OCI-LY1 (cell line): ENCODE measurements at regions not wholly inside any gene's neighbourhood (a gene's known extent, or its start where the extent isn't known, plus 50 kb on each side); places are given as distances from the start of the nearest gene placed in this dataset.

Source experiments
- EZH2 ChIP-seq: fragments of 200-600 bp; sonication (generic), shearing (Covaris generic); IDR thresholded peaks from 2 replicates; pipeline ENCODE4 v1.8.0; 2017; ENCODE audit warnings: borderline replicate concordance, mixed run types, mild to moderate bottlenecking, antibody characterized with exemption, low read length, moderate library complexity, mixed read lengths
- TF ChIP-seq, protein P1 (sequence below): fragments of 200-600 bp; sonication (generic), shearing (Covaris generic); IDR thresholded peaks from 2 replicates; pipeline ENCODE4 v1.5.1; 2017; ENCODE audit warnings: mild to moderate bottlenecking, antibody characterized with exemption, low read length, moderate library complexity, mixed read lengths

DNA sequence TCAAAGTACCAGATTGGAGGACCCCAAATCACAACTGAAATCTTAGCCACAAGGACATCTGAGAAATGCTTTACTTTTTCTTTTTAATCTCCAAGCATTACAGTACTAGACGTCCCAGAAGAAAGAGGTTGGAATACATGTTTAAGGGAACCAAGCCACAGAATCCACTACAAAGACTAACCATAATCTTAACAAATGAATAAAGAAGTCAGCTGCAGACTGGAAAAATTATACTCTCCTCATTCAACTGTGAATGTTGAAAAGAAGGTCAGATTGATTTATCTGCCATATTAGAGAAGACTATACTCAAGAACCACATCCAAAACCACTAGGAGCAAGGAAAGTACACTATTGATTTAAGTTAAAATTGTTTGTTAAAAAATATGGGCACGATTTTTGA, 102.1 kb upstream of the ABCB5 start:
- TF ChIP-seq, protein P1, sequence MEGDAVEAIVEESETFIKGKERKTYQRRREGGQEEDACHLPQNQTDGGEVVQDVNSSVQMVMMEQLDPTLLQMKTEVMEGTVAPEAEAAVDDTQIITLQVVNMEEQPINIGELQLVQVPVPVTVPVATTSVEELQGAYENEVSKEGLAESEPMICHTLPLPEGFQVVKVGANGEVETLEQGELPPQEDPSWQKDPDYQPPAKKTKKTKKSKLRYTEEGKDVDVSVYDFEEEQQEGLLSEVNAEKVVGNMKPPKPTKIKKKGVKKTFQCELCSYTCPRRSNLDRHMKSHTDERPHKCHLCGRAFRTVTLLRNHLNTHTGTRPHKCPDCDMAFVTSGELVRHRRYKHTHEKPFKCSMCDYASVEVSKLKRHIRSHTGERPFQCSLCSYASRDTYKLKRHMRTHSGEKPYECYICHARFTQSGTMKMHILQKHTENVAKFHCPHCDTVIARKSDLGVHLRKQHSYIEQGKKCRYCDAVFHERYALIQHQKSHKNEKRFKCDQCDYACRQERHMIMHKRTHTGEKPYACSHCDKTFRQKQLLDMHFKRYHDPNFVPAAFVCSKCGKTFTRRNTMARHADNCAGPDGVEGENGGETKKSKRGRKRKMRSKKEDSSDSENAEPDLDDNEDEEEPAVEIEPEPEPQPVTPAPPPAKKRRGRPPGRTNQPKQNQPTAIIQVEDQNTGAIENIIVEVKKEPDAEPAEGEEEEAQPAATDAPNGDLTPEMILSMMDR: no peak
- TF ChIP-seq EZH2: no peak
